ENCODE measurements at regions not wholly inside any gene's neighbourhood (a gene's known extent, or its start where the extent isn't known, plus 50 kb on each side); places are given as distances from the start of the nearest gene placed in this dataset.

DNA sequence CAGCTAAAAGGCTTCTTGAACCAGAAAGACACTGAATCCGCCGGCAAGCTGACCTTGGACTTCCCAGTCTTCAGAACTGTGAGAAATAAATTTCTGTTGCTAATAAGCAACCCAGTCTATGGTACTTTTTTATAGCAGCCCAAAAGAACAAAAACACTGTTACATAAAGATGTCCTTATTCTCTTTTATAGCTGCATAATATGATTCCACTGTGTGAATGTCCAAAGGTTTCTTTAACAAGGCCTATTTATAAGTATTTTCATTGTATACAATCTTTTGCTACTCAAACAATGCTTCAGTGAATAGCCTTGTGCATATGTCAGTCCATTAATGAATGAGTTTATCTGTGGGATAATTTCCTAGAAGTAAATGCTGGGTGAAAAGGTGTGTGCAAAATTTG lies 190.8 kb upstream of the INHBA start:
- Histone ChIP-seq H3K36me3 (replicated peaks in 1 of 2) (no peaks in the 10 kb centered on the region), H3K4me3 (no peak overlapping the region), H3K27me3 (no peaks in the 10 kb centered on the region), H3K27ac (no peak overlapping the region), H3K4me1 (replicated peaks in 1 of 2) (no peaks in the 10 kb centered on the region), H3K9me3 (replicated peaks in 1 of 3) (no peaks in the 10 kb centered on the region)
- intact Hi-C loops (cut with DNase I), result no loop called here
- DNase-seq, result no peak
- TF ChIP-seq, protein P1, sequence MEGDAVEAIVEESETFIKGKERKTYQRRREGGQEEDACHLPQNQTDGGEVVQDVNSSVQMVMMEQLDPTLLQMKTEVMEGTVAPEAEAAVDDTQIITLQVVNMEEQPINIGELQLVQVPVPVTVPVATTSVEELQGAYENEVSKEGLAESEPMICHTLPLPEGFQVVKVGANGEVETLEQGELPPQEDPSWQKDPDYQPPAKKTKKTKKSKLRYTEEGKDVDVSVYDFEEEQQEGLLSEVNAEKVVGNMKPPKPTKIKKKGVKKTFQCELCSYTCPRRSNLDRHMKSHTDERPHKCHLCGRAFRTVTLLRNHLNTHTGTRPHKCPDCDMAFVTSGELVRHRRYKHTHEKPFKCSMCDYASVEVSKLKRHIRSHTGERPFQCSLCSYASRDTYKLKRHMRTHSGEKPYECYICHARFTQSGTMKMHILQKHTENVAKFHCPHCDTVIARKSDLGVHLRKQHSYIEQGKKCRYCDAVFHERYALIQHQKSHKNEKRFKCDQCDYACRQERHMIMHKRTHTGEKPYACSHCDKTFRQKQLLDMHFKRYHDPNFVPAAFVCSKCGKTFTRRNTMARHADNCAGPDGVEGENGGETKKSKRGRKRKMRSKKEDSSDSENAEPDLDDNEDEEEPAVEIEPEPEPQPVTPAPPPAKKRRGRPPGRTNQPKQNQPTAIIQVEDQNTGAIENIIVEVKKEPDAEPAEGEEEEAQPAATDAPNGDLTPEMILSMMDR (IDR thresholded peaks at IDR 0.05), result no peak
- TF ChIP-seq POLR2A (IDR thresholded peaks at IDR 0.05), result no peak
- WGBS, 4 donors, result 43 to 69% (median 53%) methylated on average over 2 of the region's 2 CpGs

DNA sequence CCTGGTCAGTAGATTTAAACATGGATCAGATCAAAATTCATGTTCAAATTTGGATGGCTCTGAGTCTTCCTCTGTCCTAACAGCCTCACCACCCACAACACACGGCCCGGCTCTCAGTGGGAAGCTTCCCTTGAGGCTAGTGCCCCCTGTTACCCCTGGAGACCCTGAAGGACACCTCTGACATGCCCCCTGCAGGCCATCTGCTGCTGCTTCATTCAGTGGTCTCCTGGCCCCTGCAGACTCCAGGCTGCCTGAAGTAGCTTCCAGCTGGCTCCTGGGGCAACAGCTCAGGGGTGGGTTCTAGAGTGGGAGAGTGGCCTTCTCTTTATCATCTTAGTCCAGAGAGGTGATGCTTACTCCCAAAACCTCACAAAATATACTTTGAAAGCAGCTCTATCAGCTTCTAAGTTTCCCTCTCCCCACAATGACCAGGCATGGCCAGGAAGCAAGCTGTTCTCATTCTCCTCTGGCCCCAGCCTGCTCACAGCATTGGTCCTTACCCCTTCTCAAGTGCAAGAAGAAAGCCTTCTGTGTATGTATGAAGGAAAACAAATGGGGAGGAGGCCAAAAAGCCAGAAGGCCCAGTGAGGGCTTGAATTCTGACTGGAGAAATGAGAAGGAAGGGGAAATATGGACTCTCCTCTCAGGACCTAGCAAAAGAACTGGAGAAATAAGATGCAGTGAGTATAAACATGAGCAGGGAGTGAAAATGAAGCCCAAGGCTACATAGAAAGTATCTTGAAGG lies 189.6 kb upstream of the INHBA start:
- H3K4me1 ChIP-seq (replicated peaks in 1 of 2), result no peaks in the 10 kb centered on the region
- DNase-seq, result no peak
- 73 to 100% (median 80%) methylated on average over 2 of the region's 2 CpGs for WGBS, 4 donors
- intact Hi-C loops (cut with DNase I), result no loop called here
- no peaks in the 10 kb centered on the region for H3K27me3 ChIP-seq
- no peak for TF ChIP-seq POLR2A (IDR thresholded peaks at IDR 0.05)
- TF ChIP-seq, protein P1 (IDR thresholded peaks at IDR 0.05), result no peak
- H3K4me3 ChIP-seq, result no peak overlapping the region
- H3K36me3 ChIP-seq (replicated peaks in 1 of 2), result no peaks in the 10 kb centered on the region
- H3K27ac ChIP-seq, result no peak overlapping the region
- H3K9me3 ChIP-seq (replicated peaks in 1 of 3), result no peaks in the 10 kb centered on the region

DNA sequence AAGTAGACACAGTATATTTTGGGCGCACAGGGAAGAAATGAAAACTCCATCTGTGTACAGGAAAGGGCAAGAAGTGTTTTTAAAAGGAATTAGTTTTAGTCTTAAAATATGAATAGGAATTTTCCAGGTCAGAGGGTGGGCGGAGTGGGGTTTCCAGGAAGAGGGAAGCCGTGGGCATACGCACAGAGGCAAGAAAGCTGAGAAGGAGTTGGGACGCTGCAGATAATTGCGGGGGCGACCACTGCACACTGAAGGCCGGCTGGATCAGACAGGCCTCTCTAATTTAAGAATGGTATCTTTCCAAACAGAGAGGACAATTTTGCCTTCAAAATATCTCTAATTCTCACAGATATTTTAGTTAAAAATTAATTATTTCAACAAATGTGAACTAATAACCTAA lies 189.1 kb upstream of the INHBA start:
- Histone ChIP-seq H3K4me3 (no peak overlapping the region), H3K27ac (no peak overlapping the region), H3K27me3 (no peaks in the 10 kb centered on the region), H3K36me3 (replicated peaks in 1 of 2) (no peaks in the 10 kb centered on the region), H3K9me3 (replicated peaks in 1 of 3) (no peaks in the 10 kb centered on the region), H3K4me1 (replicated peaks in 1 of 2) (peaks cover 0 to 4% of the 10 kb centered on the region in 2 donors)
- TF ChIP-seq, protein P1 (IDR thresholded peaks at IDR 0.05), result no peak
- TF ChIP-seq POLR2A (IDR thresholded peaks at IDR 0.05), result no peak
- intact Hi-C loops (cut with DNase I), result no loop called here
- DNase-seq, result no peak
- 77 to 84% (median 79%) methylated on average over 8 of the region's 8 CpGs for whole genome bisulfite sequencing, 4 donors

DNA sequence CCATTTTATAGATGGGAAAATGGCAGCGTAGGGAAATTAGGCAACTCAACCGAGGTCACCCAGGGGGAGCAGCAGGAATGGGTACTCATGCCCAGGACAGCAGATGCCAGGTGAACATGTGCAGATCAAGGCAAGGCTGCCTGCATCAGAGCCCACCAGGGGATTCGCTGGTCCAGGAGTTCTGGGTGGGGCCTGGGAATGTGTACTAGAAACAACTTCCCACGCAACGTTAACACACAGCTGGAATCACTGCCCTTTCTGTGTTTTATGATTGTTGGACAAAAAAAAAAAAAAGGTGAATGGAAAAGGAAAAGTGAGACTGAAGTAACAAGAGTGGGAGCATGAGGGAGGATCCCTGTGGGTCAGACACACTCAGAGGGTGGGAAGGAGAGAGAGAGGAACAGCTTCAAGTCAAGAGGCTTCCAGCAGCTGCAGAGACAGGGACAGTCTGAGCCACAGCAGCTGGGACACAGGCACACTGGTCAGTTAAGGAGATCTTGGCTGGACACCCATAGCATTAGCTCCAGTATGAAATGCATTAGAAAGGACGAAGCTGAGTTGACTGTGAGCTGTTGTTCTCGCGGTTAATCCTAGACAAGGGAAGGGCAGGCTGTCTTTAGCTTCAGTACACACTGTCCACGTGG lies 187.9 kb upstream of the INHBA start:
- no peaks in the 10 kb centered on the region for H3K27me3 ChIP-seq
- H3K4me1 ChIP-seq (replicated peaks in 1 of 2), result peaks cover 0 to 8% of the 10 kb centered on the region in 2 donors
- H3K9me3 ChIP-seq (replicated peaks in 1 of 3), result no peaks in the 10 kb centered on the region
- no peak for TF ChIP-seq POLR2A (IDR thresholded peaks at IDR 0.05)
- TF ChIP-seq, protein P1 (IDR thresholded peaks at IDR 0.05), result no peak
- H3K27ac ChIP-seq, result peak overlapping the region in 1 of 5 donors; percentile 22
- intact Hi-C loops (cut with DNase I), result no loop called here
- H3K4me3 ChIP-seq, result no peak overlapping the region
- 80 to 83% (median 82%) methylated on average over 9 of the region's 9 CpGs for WGBS, 4 donors
- DNase-seq, result no peak
- H3K36me3 ChIP-seq (replicated peaks in 1 of 2), result no peaks in the 10 kb centered on the region
